Aorta (tissue), 5 donors: ENCODE measurements at regions not wholly inside any gene's neighbourhood (a gene's known extent, or its start where the extent isn't known, plus 50 kb on each side); places are given as distances from the start of the nearest gene placed in this dataset.

ENCODE experiments used
- ATAC-seq: fragments of 200-7000 bp; cut with Tn5 transposase; one replicate; pipeline ENCODE4 v1.9.1; 2022; ENCODE audit warnings: moderate library complexity; ENCODE audit not compliant: low FRiP score
- DNase-seq, 2 donors: peaks; one replicate each; pipeline ENCODE4 v3.0.0-alpha.2; 2020
- H3K27ac ChIP-seq, 2 donors: one replicate each; pipeline ENCODE4 v1.5.1; 2013; ENCODE audit warnings: low read length in 2 of 2, mild to moderate bottlenecking in 2 of 2, moderate library complexity in 2 of 2, control low read depth in 1 of 2, inconsistent platforms in 1 of 2, low read depth in 1 of 2
- H3K27me3 ChIP-seq, 2 donors: one replicate each; pipeline ENCODE4 v1.6.1; 2013; ENCODE audit warnings: control low read depth in 1 of 2, low read length in 1 of 2, mild to moderate bottlenecking in 1 of 2, moderate library complexity in 1 of 2; ENCODE audit not compliant: insufficient read depth in 2 of 2, control insufficient read depth in 1 of 2
- H3K36me3 ChIP-seq, 2 donors: one replicate each; pipeline ENCODE4 v1.6.1; 2013; ENCODE audit warnings: control low read depth in 1 of 2, low read length in 1 of 2, mild to moderate bottlenecking in 1 of 2; ENCODE audit not compliant: insufficient read depth in 2 of 2, control insufficient read depth in 1 of 2
- H3K4me1 ChIP-seq, 2 donors: one replicate each; pipeline ENCODE4 v1.6.1; 2013; ENCODE audit warnings: low read length in 2 of 2, control low read depth in 1 of 2, mild to moderate bottlenecking in 1 of 2, moderate library complexity in 1 of 2; ENCODE audit not compliant: insufficient read depth in 2 of 2, control insufficient read depth in 1 of 2
- H3K4me3 ChIP-seq, 2 donors: one replicate each; pipeline ENCODE4 v1.5.1; 2013; ENCODE audit warnings: low read length in 2 of 2, control low read depth in 1 of 2, mild to moderate bottlenecking in 1 of 2
- H3K9me3 ChIP-seq: one replicate; pipeline ENCODE4 v1.6.1; 2013; ENCODE audit warnings: mild to moderate bottlenecking, low read length; ENCODE audit not compliant: control insufficient read depth
- WGBS, 2 donors: extraction: QIAGEN DNeasy Blood & Tissue Kit; methylation state at CpG; one replicate each; pipeline ENCODE4 v1.1.7; 2013; 5-methylcytosine and 5-hydroxymethylcytosine counted together
- intact Hi-C, 2 donors: fragments of 100-400 bp; cut with DNase I; formaldehyde crosslinking; loops; one replicate each; pipeline versions ENCODE4 v1.14.2 to v1.15.0; 2022
- donor health status: healthy with polysubstance abuse.
- donor health status: Bipolar disorder and iron deficiency.
- donor health status: DM: no; HTN: no; CAD: no.
- donor health status: DM: no; HTN: no; CAD: no.
- donor health status: DM: yes; HTN: yes; CAD: no.

GRCh38 chr15:91491101-91491950, 362.2 kb upstream of the SLCO3A1 start:
- DNase-seq, result no peak
- H3K36me3 ChIP-seq, result no peaks in the 10 kb centered on the region
- H3K4me1 ChIP-seq, result no peaks in the 10 kb centered on the region
- H3K27ac ChIP-seq, result no peak overlapping the region
- H3K9me3 ChIP-seq, result no peaks in the 10 kb centered on the region
- H3K4me3 ChIP-seq, result no peak overlapping the region
- no peaks in the 10 kb centered on the region for H3K27me3 ChIP-seq
- intact Hi-C loops, result no loop called here
- no peak for ATAC-seq
- 63% methylated on average over 6 of the region's 6 CpGs for WGBS, 2 donors

- intact Hi-C loops, result no loop called here
- no peak overlapping the region for H3K4me3 ChIP-seq
- no peak overlapping the region for H3K27ac ChIP-seq
- H3K4me1 ChIP-seq, result no peaks in the 10 kb centered on the region
- no peaks in the 10 kb centered on the region for H3K36me3 ChIP-seq
- DNase-seq, result no peak
- no peaks in the 10 kb centered on the region for H3K27me3 ChIP-seq
- no peaks in the 10 kb centered on the region for H3K9me3 ChIP-seq
- ATAC-seq, result no peak
- WGBS, 2 donors, result 80 to 82% methylated on average over 4 of the region's 4 CpGs
These were observed 356.5 kb upstream of the SLCO3A1 start for GRCh38 chr15:91496754-91497691.

GRCh38 chr15:91498046-91498748, 355.3 kb upstream of the SLCO3A1 start:
- Histone ChIP-seq H3K4me1 (no peaks in the 10 kb centered on the region), H3K27ac (no peak overlapping the region), H3K36me3 (no peaks in the 10 kb centered on the region), H3K9me3 (no peaks in the 10 kb centered on the region), H3K27me3 (no peaks in the 10 kb centered on the region), H3K4me3 (no peak overlapping the region)
- intact Hi-C loops, result no loop called here
- WGBS, 2 donors, result 65 to 70% methylated on average over 4 of the region's 4 CpGs
- DNase-seq (no peak), ATAC-seq (no peak)

- H3K27ac ChIP-seq, result no peak overlapping the region
- no peaks in the 10 kb centered on the region for H3K36me3 ChIP-seq
- H3K4me3 ChIP-seq, result no peak overlapping the region
- H3K9me3 ChIP-seq, result no peaks in the 10 kb centered on the region
- intact Hi-C loops, result no loop called here
- DNase-seq (no peak), ATAC-seq (no peak)
- WGBS, 2 donors, result 89 to 90% methylated on average over 1 of the region's 1 CpG
- no peaks in the 10 kb centered on the region for H3K4me1 ChIP-seq
- H3K27me3 ChIP-seq, result no peaks in the 10 kb centered on the region
These were observed 354.8 kb upstream of the SLCO3A1 start for GRCh38 chr15:91498749-91499062.

GRCh38 chr15:91499774-91500383, 353.6 kb upstream of the SLCO3A1 start:
- intact Hi-C loops, result no loop called here
- ATAC-seq (no peak), DNase-seq (no peak)
- Histone ChIP-seq H3K27ac (no peak overlapping the region), H3K4me1 (no peaks in the 10 kb centered on the region), H3K4me3 (no peak overlapping the region), H3K36me3 (no peaks in the 10 kb centered on the region), H3K27me3 (no peaks in the 10 kb centered on the region), H3K9me3 (no peaks in the 10 kb centered on the region)
- WGBS, 2 donors, result 73 to 74% methylated on average over 5 of the region's 5 CpGs

- intact Hi-C loops, result no loop called here
- Histone ChIP-seq H3K27ac (no peak overlapping the region), H3K4me3 (no peak overlapping the region), H3K9me3 (no peaks in the 10 kb centered on the region), H3K4me1 (no peaks in the 10 kb centered on the region), H3K36me3 (no peaks in the 10 kb centered on the region), H3K27me3 (no peaks in the 10 kb centered on the region)
- ATAC-seq, result no peak
- DNase-seq, result no peak
- 83 to 87% methylated on average over 3 of the region's 3 CpGs for WGBS, 2 donors
These were observed 344.9 kb upstream of the SLCO3A1 start for GRCh38 chr15:91508633-91509032.

- WGBS, 2 donors, result 81 to 87% methylated on average over 2 of the region's 2 CpGs
These were observed 339.4 kb upstream of the SLCO3A1 start for GRCh38 chr15:91514147-91514546.

GRCh38 chr15:91515188-91515754, 338.2 kb upstream of the SLCO3A1 start:
- Histone ChIP-seq H3K36me3 (no peaks in the 10 kb centered on the region), H3K4me3 (no peak overlapping the region), H3K27ac (no peak overlapping the region), H3K9me3 (no peaks in the 10 kb centered on the region), H3K4me1 (no peaks in the 10 kb centered on the region), H3K27me3 (no peaks in the 10 kb centered on the region)
- WGBS, 2 donors, result 63 to 69% methylated on average over 5 of the region's 5 CpGs
- intact Hi-C loops, result no loop called here
- DNase-seq, result peak in 1 of 2 donors; percentile 61
- no peak for ATAC-seq

More at GRCh38 chr15:91514147-91514546, 339.4 kb upstream of the SLCO3A1 start:
- ATAC-seq (no peak), DNase-seq (no peak)
- Histone ChIP-seq H3K4me1 (no peaks in the 10 kb centered on the region), H3K27me3 (no peaks in the 10 kb centered on the region), H3K4me3 (no peak overlapping the region), H3K9me3 (no peaks in the 10 kb centered on the region), H3K36me3 (no peaks in the 10 kb centered on the region), H3K27ac (no peak overlapping the region)
- intact Hi-C loops, result no loop called here
